NCI-H774 (cell line): ENCODE measurements at regions not wholly inside any gene's neighbourhood (a gene's known extent, or its start where the extent isn't known, plus 50 kb on each side); places are given as distances from the start of the nearest gene placed in this dataset.
"Not testable (repeated sequence)": the region's sequence is repeated elsewhere in the genome, so short reads cannot be mapped to it uniquely, and the experiment has no call there.

Source experiments
- DNase-seq: peaks from one replicate; lab custom pipeline; 2025; lab: John Stamatoyannopoulos, UW

DNA sequence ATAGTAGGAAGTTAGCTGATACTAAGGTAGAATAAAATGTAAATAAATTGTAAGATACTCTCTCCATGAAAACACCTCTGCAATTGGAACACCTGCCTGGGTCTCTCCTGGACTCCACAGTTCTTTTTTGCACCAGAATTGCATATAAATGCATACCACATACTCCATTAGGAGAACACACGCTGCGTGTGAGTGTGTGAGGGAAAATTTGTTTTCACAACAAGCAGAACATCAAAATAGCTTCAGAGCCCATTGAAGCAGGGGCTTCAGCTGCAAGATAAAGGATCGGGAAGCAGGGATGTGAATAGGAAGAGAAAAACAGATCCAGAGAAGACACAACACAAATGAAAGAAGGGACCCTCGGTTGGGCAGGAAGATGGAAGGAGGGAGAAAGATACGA lies 389.8 kb upstream of the BRINP1 start:
- no peak for DNase-seq

DNA sequence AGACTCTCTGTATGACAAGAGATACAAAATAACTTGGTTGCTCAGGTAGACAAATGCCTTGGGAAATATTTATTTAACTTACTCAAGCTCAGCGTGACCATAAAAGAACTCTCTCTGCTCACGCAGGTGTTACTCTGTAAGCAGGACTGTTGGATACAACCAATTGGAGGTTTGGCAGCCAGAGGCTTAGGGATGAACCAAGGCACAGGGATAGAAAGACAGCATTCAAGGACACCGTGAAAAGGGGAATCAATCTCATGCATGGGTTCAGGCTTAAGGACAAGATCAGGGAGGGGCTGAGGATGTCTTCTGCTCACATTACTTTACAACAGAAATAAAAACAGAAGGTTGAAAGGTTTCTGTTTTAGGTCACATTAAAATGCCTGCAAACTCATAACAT lies 389.0 kb upstream of the BRINP1 start:
- peak; percentile 31 for DNase-seq

DNA sequence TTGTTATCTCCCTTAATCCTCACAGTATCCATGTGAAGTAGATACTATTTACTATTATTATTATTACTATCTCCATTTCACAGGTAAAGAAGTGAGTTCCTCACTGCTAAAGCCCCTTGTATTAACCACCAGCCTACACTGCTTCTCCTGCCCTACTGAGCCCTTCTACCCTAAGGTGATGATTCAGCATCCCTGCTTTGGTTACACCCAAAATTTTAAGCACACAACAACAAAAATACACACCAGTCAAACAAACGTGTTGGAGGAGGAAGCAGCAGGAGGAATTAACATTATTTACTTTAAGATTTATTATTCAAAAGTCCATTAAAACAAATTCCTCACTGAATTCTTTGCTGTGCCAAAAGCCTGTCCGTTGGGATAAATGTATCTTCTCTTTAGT lies 370.2 kb upstream of the BRINP1 start:
- DNase-seq: no peak

- DNase-seq: peak; percentile 78
Measured at GRCh38 chr9:119736491-119737454, 367.5 kb upstream of the BRINP1 start.

DNA sequence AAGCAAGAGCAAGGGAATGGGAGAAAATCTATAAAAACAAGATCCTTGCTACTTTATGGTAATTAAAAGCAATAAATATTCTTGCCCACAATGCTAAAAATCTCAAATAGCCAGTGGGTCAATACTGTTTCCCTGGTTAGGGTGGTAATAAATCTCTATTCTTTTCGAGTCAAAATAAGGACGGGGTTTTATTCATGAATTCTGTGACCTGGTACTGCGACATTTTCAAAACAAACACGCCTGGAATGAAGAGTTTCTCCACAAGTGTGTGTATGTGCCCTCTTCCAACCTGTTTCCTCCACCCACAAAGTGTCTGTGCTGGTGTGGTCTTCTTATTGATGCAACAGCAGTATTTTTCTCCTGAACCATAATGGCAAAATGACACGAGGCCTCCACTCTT lies 358.8 kb upstream of the BRINP1 start:
- no peak for DNase-seq

DNA sequence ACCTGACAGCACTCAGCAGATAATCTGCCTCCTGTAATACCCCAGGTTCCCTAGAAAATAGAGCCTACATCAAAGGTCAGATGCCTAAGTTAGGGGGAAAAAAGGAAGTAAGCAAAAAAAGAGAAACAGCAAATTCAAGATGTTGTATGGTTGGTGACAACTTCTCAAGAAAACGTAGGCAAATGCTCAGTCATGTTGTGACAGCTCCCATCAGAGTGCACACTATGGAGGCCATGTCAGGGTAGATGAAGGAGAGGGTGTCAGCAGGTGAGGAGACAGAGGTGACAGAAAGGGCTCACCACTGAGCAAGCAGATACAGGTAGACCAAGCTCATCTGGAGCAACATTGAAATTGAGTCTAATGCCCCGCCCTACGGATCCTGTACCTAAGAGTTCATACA lies 356.8 kb upstream of the BRINP1 start:
- no peak for DNase-seq

DNA sequence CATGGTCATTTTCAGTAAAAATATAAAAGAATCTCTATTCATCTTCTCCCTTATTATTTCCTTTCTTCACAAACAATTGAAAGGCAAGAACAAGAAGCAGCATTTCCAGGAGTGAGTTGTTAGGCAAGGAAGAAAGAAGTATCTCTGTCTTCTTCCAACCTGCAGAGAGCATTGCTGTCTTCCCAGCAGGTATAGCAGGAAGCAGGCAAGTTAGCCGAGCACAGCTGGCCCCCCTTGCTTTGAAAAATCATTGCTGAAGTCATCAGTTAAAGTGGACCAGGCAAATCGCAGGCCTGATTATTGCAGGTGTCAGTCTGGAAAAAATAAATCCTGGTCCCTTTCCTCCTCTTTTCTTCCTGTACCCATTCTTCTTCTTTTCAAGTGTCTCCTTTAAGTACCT lies 353.1 kb upstream of the BRINP1 start:
- DNase-seq: no peak

GRCh38 chr9:119712325-119712724 lies 343.1 kb upstream of the BRINP1 start:
- no peak for DNase-seq

DNA sequence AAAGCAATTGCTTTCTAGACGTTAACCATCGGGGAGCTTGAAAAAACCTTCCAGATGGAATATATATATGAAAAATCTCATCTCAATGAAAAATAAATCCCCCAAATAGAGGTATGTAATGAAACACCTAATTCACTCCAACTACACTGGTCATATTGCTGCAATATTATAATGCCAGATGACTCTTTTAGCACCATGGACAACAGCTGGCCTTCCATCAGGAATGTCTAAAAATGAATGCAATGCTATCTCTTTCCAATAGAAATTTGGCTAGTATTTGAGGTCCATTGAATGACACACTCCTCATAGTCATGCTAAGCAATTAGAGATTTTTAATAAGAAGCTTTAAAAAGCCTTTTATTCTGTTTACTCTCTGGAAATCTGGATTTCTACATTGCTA lies 340.2 kb upstream of the BRINP1 start:
- no peak for DNase-seq

DNA sequence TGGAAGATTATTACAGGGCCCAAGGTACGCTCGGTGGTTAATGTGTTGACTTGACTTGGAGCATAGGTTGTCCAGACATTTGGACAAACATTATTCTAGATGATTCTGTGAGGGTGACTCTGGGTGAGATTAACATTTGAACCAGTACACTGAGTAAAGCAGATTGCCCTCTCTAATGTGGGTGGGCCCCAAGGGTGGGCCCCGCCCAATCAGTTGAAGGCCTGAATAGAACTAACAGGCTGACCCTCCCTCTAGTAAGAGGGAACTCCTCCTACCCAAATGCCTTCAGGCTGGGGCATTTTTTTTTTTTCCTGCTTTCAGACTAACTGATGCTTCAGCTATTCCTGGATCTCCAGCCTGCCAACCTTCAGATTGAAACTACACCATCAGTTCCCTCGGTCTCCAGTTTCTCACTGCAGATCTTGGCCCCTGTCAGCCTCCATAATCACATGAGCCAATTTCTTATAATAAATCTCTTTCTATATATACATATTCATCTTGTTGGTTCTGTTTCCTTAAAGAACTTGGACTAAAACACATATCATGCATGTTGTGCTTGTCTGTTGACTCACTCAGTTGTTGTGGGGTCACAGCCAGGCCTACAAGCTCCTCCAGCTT lies 338.1 kb upstream of the BRINP1 start:
- no peak for DNase-seq

DNA sequence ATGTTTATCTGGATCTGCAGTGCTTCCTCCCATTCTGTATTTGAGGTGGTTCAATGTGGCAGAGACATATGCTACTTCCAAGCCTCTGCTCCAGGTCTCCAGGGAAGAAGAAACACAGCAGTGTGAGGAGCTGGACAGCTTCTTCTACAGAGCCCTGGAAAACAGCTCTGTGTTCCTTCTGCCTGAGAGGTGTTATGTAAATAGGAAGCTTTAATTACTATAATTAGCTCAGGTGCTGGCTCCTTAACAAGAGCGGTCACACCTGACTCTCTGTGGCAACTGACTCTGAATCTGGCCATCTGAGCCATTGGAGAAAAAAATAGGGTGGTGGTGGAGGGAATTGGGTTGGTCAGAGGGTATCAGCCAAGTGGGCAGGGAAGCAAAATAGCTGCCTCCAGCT lies 332.4 kb upstream of the BRINP1 start:
- peak; percentile 15 for DNase-seq

DNA sequence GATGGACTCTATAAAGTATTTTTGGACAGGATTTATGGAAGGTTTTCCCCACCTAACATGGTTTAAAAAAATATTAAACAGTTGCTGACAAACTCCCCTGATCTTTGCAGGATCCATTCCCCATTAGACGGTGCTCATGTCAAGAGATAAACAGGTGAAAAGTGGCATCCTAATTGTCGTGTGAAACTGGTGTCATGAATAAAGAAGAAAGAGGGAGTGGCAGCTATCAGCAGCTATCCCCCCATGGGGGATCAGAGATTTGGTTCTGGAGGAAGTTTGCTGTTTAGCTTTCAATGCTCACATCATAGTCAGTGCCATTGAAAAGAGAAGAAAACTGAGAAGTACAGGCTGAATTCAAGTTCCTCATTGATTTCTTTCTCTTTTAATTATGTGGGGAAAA lies 329.3 kb upstream of the BRINP1 start:
- DNase-seq: no peak

GRCh38 chr9:119697996-119698395 lies 328.8 kb upstream of the BRINP1 start:
- peak; percentile 15 for DNase-seq

GRCh38 chr9:119689879-119690278 lies 320.6 kb upstream of the BRINP1 start:
- DNase-seq: no peak

GRCh38 chr9:119688547-119688946 lies 319.3 kb upstream of the BRINP1 start:
- no peak for DNase-seq

DNA sequence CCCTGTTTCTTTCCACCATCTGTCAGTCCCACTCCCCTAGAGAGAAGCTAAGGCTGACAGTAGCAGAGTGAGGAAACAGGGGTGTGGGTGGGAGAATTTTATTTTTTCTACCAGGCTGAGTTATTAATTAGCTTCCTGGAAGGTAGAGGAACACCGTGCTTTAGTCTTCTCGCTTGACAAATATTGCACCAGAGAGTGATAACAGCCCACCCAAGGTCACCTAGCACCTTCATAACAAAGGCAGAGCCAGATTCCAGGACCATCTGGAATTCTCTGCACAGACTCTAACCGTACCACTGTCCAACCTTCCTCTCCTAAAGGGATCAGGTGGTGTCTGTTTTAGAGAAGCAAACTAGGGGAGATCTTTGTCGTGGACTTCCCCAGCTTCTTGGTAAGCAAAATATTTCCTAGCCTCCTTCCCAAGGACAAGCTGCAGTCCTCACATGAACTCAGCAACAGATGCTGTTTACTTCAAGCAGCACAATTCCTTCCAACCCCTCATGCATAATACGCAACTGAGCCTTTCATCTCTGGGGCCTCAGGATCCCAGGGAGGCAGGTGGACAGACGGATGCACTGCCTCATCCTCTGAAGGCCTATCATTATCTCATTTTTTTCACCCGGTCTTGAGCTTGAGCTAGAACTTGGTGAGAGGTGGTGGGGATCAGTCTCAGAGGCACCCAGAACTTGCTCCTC lies 308.7 kb upstream of the BRINP1 start:
- no peak for DNase-seq

DNA sequence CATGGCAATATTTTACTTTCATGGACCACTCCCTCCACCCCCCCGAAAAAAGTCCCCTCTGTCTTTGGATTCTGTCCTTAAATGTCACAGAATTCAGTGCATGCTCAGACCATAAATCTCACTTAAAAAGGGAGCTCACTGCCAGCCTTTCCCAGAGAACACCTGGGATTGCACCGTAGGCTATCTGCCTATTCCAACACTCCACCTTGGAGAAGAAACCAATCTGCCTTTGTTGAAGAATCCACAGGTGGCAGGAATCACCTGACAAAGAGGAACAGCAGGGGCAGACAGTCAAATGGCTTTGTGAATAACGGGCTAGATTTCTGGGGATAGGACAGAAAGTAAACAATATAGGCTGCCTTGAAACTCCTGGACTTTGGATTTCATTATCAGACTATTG lies 306.7 kb upstream of the BRINP1 start:
- peak; percentile 67 for DNase-seq

- DNase-seq: not testable (repeated sequence)
Measured at GRCh38 chr9:119672763-119673162, 303.5 kb upstream of the BRINP1 start.

GRCh38 chr9:119667916-119668315 lies 298.7 kb upstream of the BRINP1 start:
- DNase-seq: no peak

- no peak for DNase-seq
Measured at GRCh38 chr9:119667163-119667562, 297.9 kb upstream of the BRINP1 start.

- DNase-seq: no peak
Measured at GRCh38 chr9:119662329-119662728, 293.1 kb upstream of the BRINP1 start.

GRCh38 chr9:119652931-119653330 lies 283.7 kb upstream of the BRINP1 start:
- DNase-seq: no peak

DNA sequence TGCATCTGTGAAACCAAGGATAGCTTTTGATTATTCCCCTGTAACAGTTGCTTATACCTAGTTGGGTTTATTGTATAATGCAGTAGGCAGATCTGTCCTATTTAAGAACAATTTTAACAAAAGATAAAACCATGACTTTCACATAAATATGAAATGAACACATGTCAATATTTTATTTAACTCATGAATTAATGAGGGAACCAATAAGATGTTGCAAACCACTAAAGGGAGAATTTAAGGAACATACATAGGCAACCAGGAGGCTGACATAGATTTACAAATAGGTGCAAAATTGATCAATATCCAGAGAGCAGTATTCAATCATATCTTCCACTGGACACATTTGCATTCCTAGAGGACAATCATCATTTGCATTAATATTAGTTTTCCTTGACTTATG lies 280.0 kb upstream of the BRINP1 start:
- DNase-seq: no peak
